Type B pancreatic cell (in vitro differentiated cells): ENCODE measurements at regions not wholly inside any gene's neighbourhood (a gene's known extent, or its start where the extent isn't known, plus 50 kb on each side); places are given as distances from the start of the nearest gene placed in this dataset.

Experiments
- DNase-seq: peaks from one replicate; pipeline ENCODE4 v3.0.0; 2021; ENCODE audit warnings: mixed read lengths; ENCODE audit not compliant: unreplicated experiment; ENCODE audit errors: extremely low spot score
- H3K27ac Mint-ChIP-seq: 2 replicates; pipeline ENCODE4 v1.8.0; 2021; ENCODE audit warnings: mild to moderate bottlenecking, mixed read lengths
- H3K27me3 Mint-ChIP-seq: 2 replicates; pipeline ENCODE4 v1.8.0; 2021; ENCODE audit warnings: mixed read lengths
- H3K36me3 Mint-ChIP-seq: 2 replicates; pipeline ENCODE4 v1.8.0; 2021; ENCODE audit warnings: mixed read lengths
- H3K4me1 Mint-ChIP-seq: one replicate; pipeline ENCODE4 v1.8.0; 2021; ENCODE audit warnings: mixed read lengths; ENCODE audit not compliant: unreplicated experiment
- H3K4me3 Mint-ChIP-seq: 2 replicates; pipeline ENCODE4 v1.8.0; 2021; ENCODE audit warnings: mild to moderate bottlenecking, mixed read lengths
- H3K9me3 Mint-ChIP-seq: 2 replicates; pipeline ENCODE4 v1.8.0; 2021; ENCODE audit warnings: mixed read lengths
- CTCF ChIP-seq: fragments of 200-600 bp; sonication (generic); conservative IDR thresholded peaks from 2 replicates; pipeline ENCODE4 v1.5.0; 2021; ENCODE audit warnings: antibody characterized with exemption, mild to moderate bottlenecking

- TF ChIP-seq CTCF = no peak
- Mint-ChIP-seq H3K27me3 (no peaks in the 10 kb centered on the region), H3K36me3 (no peaks in the 10 kb centered on the region), H3K4me3 (no peak overlapping the region), H3K27ac (no peak overlapping the region), H3K9me3 (no peaks in the 10 kb centered on the region), H3K4me1 (no peaks in the 10 kb centered on the region)
- DNase-seq = no peak
These were observed 1045.0 kb downstream of the GLUD2 start for GRCh38 chrX:122092360-122092759.

- Mint-ChIP-seq H3K36me3 (no peaks in the 10 kb centered on the region), H3K27me3 (no peaks in the 10 kb centered on the region), H3K9me3 (no peaks in the 10 kb centered on the region), H3K4me3 (no peak overlapping the region), H3K4me1 (no peaks in the 10 kb centered on the region), H3K27ac (no peak overlapping the region)
- no peak for DNase-seq
- peak; percentile 54 for TF ChIP-seq CTCF
These were observed 1045.6 kb downstream of the GLUD2 start for GRCh38 chrX:122092978-122093377.

- Mint-ChIP-seq H3K9me3 (peaks cover 4% of the 10 kb centered on the region), H3K4me3 (no peak overlapping the region), H3K36me3 (no peaks in the 10 kb centered on the region), H3K4me1 (no peaks in the 10 kb centered on the region), H3K27me3 (no peaks in the 10 kb centered on the region), H3K27ac (no peak overlapping the region)
- TF ChIP-seq CTCF = no peak
- DNase-seq = no peak
These were observed 1047.2 kb downstream of the GLUD2 start for GRCh38 chrX:122094611-122095010.

GRCh38 chrX:122113376-122113775 is 1066.0 kb downstream of the GLUD2 start:
- no peak overlapping the region for H3K27ac Mint-ChIP-seq
- TF ChIP-seq CTCF = no peak
- H3K4me3 Mint-ChIP-seq = no peak overlapping the region
- no peaks in the 10 kb centered on the region for H3K36me3 Mint-ChIP-seq
- no peaks in the 10 kb centered on the region for H3K9me3 Mint-ChIP-seq
- H3K27me3 Mint-ChIP-seq = no peaks in the 10 kb centered on the region
- H3K4me1 Mint-ChIP-seq = no peaks in the 10 kb centered on the region
- DNase-seq = no peak

GRCh38 chrX:122113896-122114295 is 1066.5 kb downstream of the GLUD2 start:
- no peaks in the 10 kb centered on the region for H3K27me3 Mint-ChIP-seq
- H3K4me1 Mint-ChIP-seq = no peaks in the 10 kb centered on the region
- no peaks in the 10 kb centered on the region for H3K9me3 Mint-ChIP-seq
- no peak overlapping the region for H3K4me3 Mint-ChIP-seq
- H3K27ac Mint-ChIP-seq = no peak overlapping the region
- no peak for TF ChIP-seq CTCF
- DNase-seq = no peak
- H3K36me3 Mint-ChIP-seq = no peaks in the 10 kb centered on the region

- Mint-ChIP-seq H3K27me3 (no peaks in the 10 kb centered on the region), H3K27ac (no peak overlapping the region), H3K4me3 (no peak overlapping the region)
These were observed 1068.2 kb downstream of the GLUD2 start for GRCh38 chrX:122115604-122116003.

More at GRCh38 chrX:122115604-122116003, 1068.2 kb downstream of the GLUD2 start:
- no peak for DNase-seq
- no peak for TF ChIP-seq CTCF
- no peaks in the 10 kb centered on the region for H3K36me3 Mint-ChIP-seq
- no peaks in the 10 kb centered on the region for H3K9me3 Mint-ChIP-seq
- no peaks in the 10 kb centered on the region for H3K4me1 Mint-ChIP-seq
